ENCODE measurements at regions not wholly inside any gene's neighbourhood (a gene's known extent, or its start where the extent isn't known, plus 50 kb on each side); places are given as distances from the start of the nearest gene placed in this dataset.

DNA sequence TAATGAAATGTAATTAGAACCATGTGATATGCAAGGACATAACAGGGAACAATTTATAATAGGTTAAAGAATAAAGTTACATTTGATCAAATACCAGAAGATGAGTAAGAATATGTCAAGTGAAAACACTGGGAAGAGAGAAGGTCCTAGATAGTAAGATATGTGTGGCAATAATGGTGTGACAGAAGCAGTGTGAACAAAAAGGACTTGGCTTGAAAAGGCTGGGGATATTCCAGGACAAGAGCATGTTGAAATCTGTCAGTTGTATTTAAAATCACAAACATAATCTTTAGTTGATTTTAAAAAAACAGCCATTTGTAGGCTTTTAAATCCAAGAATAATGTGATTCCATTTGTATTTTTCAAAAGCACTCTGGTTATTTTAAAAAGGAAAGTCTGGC is 1399.9 kb upstream of the SLC39A10 start:
- Mint-ChIP-seq H3K36me3 (no peaks in the 10 kb centered on the region), H3K9me3 (no peaks in the 10 kb centered on the region), H3K4me3 (no peak overlapping the region), H3K4me1 (peaks cover 19% of the 10 kb centered on the region), H3K27ac (no peak overlapping the region), H3K27me3 (ENCODE audit: low read depth) (no peaks in the 10 kb centered on the region)
- ChIA-PET POLR2A (no interaction called here), CTCF (no interaction called here)
- no peak for ATAC-seq
- no peak for DNase-seq (ENCODE audit: low spot score)
- TF ChIP-seq CREB1 (CRISPR knock-in tag; IDR thresholded peaks at IDR 0.05) (no peak), RELA (CRISPR knock-in tag; IDR thresholded peaks at IDR 0.05; ENCODE audit: borderline replicate concordance) (no peak)

- peaks cover 3% of the 10 kb centered on the region; the same call in 1 of the 2 replicates for H3K9me3 Mint-ChIP-seq
- peaks cover 13% of the 10 kb centered on the region for H3K4me1 Mint-ChIP-seq
- 0 out of 2 replicates have a peak, but pooled peaks cover 2% of the 10 kb centered on the region for H3K36me3 Mint-ChIP-seq
- ATAC-seq: no peak; the same call in 1 of the 2 replicates
- TF ChIP-seq NFYB (CRISPR knock-in tag; conservative IDR thresholded peaks at IDR 0.05; ENCODE audit: low read depth) (no peak), ZNF232 (CRISPR knock-in tag; IDR thresholded peaks at IDR 0.05) (no peak), NR3C1 (CRISPR knock-in tag; conservative IDR thresholded peaks at IDR 0.05; ENCODE audit: low read depth) (no peak), EMX1 (CRISPR knock-in tag; IDR thresholded peaks at IDR 0.05) (no peak), USF1 (CRISPR knock-in tag; IDR thresholded peaks at IDR 0.05) (no peak), USF2 (CRISPR knock-in tag; IDR thresholded peaks at IDR 0.05) (no peak), ATF1 (CRISPR knock-in tag; IDR thresholded peaks at IDR 0.05) (no peak)
- TF ChIP-seq, protein P1, sequence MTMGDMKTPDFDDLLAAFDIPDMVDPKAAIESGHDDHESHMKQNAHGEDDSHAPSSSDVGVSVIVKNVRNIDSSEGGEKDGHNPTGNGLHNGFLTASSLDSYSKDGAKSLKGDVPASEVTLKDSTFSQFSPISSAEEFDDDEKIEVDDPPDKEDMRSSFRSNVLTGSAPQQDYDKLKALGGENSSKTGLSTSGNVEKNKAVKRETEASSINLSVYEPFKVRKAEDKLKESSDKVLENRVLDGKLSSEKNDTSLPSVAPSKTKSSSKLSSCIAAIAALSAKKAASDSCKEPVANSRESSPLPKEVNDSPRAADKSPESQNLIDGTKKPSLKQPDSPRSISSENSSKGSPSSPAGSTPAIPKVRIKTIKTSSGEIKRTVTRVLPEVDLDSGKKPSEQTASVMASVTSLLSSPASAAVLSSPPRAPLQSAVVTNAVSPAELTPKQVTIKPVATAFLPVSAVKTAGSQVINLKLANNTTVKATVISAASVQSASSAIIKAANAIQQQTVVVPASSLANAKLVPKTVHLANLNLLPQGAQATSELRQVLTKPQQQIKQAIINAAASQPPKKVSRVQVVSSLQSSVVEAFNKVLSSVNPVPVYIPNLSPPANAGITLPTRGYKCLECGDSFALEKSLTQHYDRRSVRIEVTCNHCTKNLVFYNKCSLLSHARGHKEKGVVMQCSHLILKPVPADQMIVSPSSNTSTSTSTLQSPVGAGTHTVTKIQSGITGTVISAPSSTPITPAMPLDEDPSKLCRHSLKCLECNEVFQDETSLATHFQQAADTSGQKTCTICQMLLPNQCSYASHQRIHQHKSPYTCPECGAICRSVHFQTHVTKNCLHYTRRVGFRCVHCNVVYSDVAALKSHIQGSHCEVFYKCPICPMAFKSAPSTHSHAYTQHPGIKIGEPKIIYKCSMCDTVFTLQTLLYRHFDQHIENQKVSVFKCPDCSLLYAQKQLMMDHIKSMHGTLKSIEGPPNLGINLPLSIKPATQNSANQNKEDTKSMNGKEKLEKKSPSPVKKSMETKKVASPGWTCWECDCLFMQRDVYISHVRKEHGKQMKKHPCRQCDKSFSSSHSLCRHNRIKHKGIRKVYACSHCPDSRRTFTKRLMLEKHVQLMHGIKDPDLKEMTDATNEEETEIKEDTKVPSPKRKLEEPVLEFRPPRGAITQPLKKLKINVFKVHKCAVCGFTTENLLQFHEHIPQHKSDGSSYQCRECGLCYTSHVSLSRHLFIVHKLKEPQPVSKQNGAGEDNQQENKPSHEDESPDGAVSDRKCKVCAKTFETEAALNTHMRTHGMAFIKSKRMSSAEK (CRISPR knock-in tag; IDR thresholded peaks at IDR 0.05; ENCODE audit: borderline replicate concordance): no peak
- POLR2A ChIA-PET: interaction anchor here (0.6 to 1.1 kb wide), 2 partner anchors 41 to 483 kb away, joined by 3 to 4 read pairs; no protein-coding TSS in a partner anchor
- H3K27me3 Mint-ChIP-seq (ENCODE audit: low read depth): no peaks in the 10 kb centered on the region
- CTCF ChIA-PET: no interaction called here
- H3K4me3 Mint-ChIP-seq: no peak overlapping the region
- DNase-seq (ENCODE audit: low spot score): no peak
- H3K27ac Mint-ChIP-seq: no peak overlapping the region
Measured at GRCh38 chr2:194253528-194254259, 1403.3 kb upstream of the SLC39A10 start.

DNA sequence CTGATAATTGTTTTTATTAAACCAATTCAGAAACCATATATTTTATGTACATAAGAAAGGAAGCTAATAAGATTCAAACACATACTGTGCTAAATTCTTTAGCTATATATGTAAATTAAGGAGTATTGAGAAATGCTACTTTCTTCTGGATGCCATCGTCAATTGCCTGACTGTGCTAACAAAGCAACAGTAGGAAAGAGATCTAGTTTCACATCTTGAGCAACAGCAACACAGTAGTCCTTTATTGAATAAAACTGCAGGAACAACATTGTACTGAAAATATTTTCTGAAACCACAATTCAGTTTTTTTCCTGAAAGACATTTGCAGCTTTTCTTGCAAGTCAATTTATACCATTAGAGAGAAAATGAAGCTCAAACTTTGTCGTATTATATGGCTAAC is 1404.9 kb upstream of the SLC39A10 start:
- Mint-ChIP-seq H3K36me3 (0 out of 2 replicates have a peak, but pooled peaks cover 2% of the 10 kb centered on the region), H3K4me1 (peaks cover 9% of the 10 kb centered on the region), H3K27ac (0 out of 2 replicates have a peak overlapping the region, but pooled peaks have one; percentile 53), H3K9me3 (peaks cover 3% of the 10 kb centered on the region; the same call in 1 of the 2 replicates), H3K27me3 (ENCODE audit: low read depth) (no peaks in the 10 kb centered on the region), H3K4me3 (no peak overlapping the region)
- ATAC-seq (peak; percentile 46; the same call in 1 of the 2 replicates), DNase-seq (ENCODE audit: low spot score) (no peak)
- CTCF ChIA-PET: no interaction called here
- no peak for TF ChIP-seq FOXP1 (CRISPR knock-in tag; IDR thresholded peaks at IDR 0.05; ENCODE audit: borderline replicate concordance)
- POLR2A ChIA-PET: no interaction called here

DNA sequence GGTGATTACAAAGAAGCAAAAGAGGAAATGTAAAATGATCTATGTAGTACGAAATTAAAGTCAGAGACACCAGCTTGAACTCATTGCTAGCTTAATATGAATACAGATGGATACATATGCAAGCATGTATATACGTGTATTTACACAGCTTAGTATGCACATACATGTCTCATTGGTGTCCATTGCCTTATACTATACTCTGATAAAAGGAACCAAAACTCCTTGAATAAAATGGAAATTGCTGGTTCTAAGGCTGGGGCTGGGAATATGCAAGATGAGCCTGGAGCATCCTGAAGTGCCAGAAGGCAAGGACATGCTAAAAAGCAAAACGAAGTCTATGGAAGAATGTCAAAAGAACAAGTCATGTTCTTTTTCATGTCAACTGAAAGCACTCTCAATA is 1424.4 kb upstream of the SLC39A10 start:
- ATAC-seq (no peak), DNase-seq (ENCODE audit: low spot score) (no peak)
- peaks cover 10% of the 10 kb centered on the region for H3K4me1 Mint-ChIP-seq
- H3K27ac Mint-ChIP-seq: no peak overlapping the region
- POLR2A ChIA-PET: no interaction called here
- CTCF ChIA-PET: no interaction called here
- no peak overlapping the region for H3K4me3 Mint-ChIP-seq
- H3K27me3 Mint-ChIP-seq (ENCODE audit: low read depth): no peaks in the 10 kb centered on the region
- no peaks in the 10 kb centered on the region for H3K9me3 Mint-ChIP-seq
- no peaks in the 10 kb centered on the region for H3K36me3 Mint-ChIP-seq
- TF ChIP-seq, protein P2, sequence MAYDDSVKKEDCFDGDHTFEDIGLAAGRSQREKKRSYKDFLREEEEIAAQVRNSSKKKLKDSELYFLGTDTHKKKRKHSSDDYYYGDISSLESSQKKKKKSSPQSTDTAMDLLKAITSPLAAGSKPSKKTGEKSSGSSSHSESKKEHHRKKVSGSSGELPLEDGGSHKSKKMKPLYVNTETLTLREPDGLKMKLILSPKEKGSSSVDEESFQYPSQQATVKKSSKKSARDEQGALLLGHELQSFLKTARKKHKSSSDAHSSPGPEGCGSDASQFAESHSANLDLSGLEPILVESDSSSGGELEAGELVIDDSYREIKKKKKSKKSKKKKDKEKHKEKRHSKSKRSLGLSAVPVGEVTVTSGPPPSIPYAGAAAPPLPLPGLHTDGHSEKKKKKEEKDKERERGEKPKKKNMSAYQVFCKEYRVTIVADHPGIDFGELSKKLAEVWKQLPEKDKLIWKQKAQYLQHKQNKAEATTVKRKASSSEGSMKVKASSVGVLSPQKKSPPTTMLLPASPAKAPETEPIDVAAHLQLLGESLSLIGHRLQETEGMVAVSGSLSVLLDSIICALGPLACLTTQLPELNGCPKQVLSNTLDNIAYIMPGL (CRISPR knock-in tag; IDR thresholded peaks at IDR 0.05): no peak
- TF ChIP-seq MYBL2 (CRISPR knock-in tag; IDR thresholded peaks at IDR 0.05): no peak
- no peak for TF ChIP-seq EMX1 (CRISPR knock-in tag; IDR thresholded peaks at IDR 0.05)
- no peak for TF ChIP-seq ZNF121 (CRISPR knock-in tag; IDR thresholded peaks at IDR 0.05)
- TF ChIP-seq ELF4 (CRISPR knock-in tag; IDR thresholded peaks at IDR 0.05; ENCODE audit: low read depth): no peak
- TF ChIP-seq ZNF232 (CRISPR knock-in tag; IDR thresholded peaks at IDR 0.05): no peak
- no peak for TF ChIP-seq ZSCAN18 (CRISPR knock-in tag; IDR thresholded peaks at IDR 0.05)

Data from WTC11 (cell line).